Stimulated activated CD8-positive, alpha-beta memory T cell treated with anti-CD3 and anti-CD28 coated beads, Interleukin-4, amount 100 ng/mL, for 4 hours (primary cell): ENCODE measurements at regions not wholly inside any gene's neighbourhood (a gene's known extent, or its start where the extent isn't known, plus 50 kb on each side); places are given as distances from the start of the nearest gene placed in this dataset.
"Not testable (repeated sequence)": the region's sequence is repeated elsewhere in the genome, so short reads cannot be mapped to it uniquely, and the experiment has no call there.

ENCODE experiments used
- DNase-seq, 2 donors: peaks; one replicate each; pipeline ENCODE4 v3.0.0-alpha.2; 2020; ENCODE audit warnings: low read depth in 2 of 2, low spot score in 1 of 2

- no peak for DNase-seq
These were observed 333.1 kb upstream of the KLF3 start for GRCh38 chr4:38330936-38331335.

GRCh38 chr4:38332699-38333098 lies 331.3 kb upstream of the KLF3 start:
- DNase-seq, result no peak

GRCh38 chr4:38333219-38333618 lies 330.8 kb upstream of the KLF3 start:
- no peak for DNase-seq

- DNase-seq, result no peak
These were observed 329.2 kb upstream of the KLF3 start for GRCh38 chr4:38334791-38335190.

DNA sequence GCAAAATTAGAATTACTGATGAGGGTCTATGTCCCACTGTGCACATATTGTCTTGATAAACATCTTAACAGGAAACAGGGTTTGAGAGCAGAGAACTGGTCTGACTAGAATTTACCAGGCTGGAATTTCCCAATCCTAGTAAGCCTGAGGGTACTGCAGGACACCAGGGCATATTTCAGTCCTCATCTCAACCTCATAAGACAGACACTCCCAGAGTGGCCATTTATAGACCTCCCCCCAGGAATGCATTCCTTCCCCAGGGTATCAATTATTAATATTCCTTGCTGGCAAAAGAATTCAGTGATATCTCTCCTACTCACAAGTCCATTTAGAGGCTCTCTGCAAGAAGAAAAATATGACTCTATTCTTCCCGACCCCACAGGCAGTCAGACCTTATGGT lies 325.1 kb upstream of the KLF3 start:
- not testable (repeated sequence) for DNase-seq

DNA sequence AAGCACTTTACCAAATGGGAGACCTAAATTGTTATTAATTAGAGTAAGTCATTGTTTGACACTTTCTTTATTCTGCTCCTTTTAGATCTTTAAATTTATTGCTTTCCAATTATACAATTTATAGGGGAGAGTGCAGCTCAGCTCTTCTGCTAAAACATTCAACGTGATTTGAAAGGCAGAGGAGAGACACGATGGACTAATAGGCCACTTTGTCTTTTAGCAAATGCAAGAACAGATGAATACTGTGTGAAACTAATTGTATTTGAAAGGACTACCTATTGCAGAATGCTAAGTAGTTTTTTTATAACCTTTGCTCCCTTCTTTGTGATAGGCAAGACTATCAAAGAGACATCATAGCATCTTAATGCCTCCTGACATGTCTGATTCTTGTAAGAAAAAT lies 320.4 kb upstream of the KLF3 start:
- DNase-seq, result no peak

DNA sequence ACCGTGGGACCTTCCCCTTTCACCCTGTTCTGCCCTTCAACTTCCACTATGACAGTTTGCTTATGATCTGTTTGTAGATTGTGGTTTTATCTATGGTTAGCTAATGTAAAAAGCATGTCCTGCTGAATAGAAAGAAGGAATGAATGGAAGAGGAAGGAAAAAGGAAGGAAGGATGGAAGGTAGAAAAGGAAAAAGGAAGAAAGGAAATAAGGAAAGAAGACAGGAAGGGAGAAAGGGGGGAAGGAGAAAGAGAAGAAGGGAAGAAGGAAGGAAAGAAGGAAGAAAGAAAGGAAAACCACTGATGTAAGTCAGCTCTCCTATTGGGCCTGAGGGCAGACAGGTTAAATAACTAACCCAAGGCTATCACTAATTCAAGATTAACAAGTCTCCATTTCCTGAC lies 319.1 kb upstream of the KLF3 start:
- DNase-seq, result no peak

DNA sequence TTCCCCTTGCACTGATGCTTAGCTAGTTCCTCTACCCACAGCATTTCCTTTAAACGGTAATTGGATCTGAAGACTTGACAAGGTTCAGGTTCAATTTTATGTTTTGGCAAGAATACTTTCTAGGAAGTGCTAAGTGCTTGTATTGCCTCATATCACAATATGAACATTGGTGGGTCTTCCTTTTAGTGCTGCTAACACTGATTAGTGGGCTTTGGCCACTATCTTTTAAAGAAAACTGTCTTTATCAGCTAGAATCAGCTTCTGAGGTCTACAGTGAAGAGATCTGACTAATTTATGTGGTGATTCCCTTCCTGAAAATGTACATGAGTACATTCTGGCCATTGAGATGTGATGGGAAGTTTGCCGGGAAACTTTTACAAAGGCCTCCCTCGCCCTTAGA lies 316.7 kb upstream of the KLF3 start:
- DNase-seq, result no peak

GRCh38 chr4:38354421-38354820 lies 309.6 kb upstream of the KLF3 start:
- DNase-seq, result no peak

GRCh38 chr4:38354872-38355271 lies 309.1 kb upstream of the KLF3 start:
- no peak for DNase-seq

DNA sequence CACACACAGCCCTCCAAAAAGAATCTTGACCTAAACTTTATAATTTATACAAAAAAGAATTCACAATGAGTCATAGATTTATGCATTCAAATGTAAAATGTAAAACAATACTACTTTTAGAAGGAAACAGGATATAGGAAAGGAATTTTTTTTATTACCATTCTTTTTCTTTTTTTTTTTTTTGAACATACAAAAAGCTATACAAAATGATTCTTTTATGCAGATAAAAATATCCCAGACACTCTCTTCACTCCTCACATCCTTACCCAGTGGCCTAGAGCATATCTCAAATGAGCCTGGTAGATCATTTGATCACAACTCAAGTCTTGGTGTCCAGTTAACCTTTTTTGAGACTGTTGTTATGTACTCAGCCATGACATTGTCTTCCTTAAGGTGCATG lies 307.3 kb upstream of the KLF3 start:
- no peak for DNase-seq

DNA sequence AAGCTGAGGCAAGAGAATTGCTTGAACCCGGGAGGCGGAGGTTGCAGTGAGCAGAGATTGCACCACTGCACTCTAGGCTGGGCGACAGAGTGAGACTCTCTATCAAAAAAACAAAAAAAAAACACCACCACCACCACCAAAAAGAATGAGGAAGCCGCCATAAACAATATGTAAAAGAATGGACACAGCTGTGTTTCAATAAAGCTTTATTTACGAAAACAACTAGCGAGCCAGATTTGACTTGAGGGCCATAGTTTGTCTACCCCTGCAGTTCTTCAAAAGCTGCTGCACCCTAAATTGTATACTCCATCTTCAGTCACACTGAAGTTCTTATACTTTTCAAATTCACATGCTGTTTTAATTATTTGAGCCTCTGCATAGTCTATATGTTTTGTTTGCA lies 306.5 kb upstream of the KLF3 start:
- DNase-seq, result no peak

GRCh38 chr4:38359113-38359512 lies 304.9 kb upstream of the KLF3 start:
- DNase-seq, result no peak

DNA sequence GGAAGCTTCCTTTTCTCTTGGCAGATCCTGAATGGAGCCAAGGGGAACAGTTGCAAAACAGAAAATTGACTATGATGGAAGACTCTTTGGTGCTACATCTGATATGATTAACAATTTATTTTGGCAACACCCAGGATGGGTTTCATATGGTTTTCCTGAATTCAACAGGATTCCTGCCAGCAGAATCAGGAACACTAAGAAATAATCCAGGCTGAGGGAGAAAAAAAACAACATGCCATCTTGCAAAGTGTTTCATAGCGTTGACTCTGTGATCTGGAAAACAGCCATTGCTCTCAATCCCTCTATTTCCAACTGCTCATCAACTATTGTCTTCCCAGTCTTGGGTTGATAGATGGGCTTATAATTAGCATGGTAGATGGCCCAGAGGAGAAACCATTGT lies 303.8 kb upstream of the KLF3 start:
- no peak for DNase-seq

GRCh38 chr4:38364383-38364963 lies 299.5 kb upstream of the KLF3 start:
- no peak for DNase-seq

DNA sequence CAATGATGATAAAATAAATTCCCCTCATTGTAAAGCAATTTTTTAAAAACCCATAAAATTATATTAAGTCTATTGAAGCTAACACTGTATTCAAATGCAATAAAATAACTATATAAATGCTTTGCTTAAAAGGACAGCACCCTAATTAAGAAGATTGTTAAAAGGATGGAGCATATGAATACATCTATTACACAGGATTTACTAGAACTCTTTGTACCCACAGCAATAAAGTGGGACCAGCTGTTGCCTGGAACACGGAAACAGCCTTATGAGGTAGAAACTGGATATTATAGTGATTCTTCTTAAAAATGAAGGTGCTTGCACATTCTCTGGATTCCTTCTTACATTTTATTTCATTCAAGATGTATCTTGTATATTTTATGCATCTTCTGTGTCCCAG lies 298.7 kb upstream of the KLF3 start:
- no peak for DNase-seq

DNA sequence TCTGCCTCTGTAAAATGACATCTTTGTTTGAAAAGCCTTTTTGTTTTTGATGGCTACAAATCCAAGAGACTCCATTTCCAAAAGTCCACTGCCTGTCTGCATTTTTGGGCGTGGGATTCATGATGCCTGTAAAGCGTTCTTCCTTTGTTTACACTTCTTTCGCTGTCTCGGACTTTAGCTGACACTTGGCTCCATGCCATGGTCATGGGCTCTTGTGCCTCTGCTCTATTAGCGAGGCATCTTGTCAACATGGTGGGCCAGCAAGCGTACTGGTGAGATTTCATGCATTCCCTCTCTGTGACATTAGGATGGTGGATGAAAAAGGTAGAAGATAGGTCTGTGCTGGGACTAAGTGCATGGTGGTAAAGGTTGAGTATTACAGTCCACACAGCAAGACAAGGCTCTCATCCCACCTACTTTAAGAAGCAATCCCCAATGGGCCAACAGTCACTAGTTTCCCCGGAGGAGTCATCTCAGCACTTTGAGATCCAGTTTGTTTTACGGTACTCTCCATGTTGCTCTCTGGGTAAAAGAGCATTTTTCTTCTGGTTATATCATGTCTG lies 298.2 kb upstream of the KLF3 start:
- no peak for DNase-seq

DNA sequence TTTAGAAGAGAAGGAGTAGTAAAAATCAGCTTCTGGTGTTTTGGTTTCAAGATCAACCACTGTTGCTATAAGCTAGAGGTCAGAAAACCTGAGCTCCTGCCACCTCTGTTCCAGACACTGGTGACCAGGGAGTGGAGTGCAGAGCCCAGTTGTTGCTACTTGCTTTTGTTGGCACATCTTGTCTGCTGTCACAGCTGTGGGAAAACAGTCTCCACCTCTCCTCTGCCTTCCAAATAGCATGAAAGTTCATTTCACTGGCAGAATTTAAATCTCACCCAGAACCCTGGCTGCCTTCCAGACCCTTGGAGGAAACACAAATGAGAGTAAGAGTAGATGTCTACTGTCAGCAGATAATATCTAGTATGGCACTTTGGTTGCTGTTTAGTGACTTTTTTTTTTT lies 297.5 kb upstream of the KLF3 start:
- no peak for DNase-seq

- no peak for DNase-seq
These were observed 297.0 kb upstream of the KLF3 start for GRCh38 chr4:38366997-38367396.

- DNase-seq, result no peak
These were observed 296.3 kb upstream of the KLF3 start for GRCh38 chr4:38367642-38368174.

DNA sequence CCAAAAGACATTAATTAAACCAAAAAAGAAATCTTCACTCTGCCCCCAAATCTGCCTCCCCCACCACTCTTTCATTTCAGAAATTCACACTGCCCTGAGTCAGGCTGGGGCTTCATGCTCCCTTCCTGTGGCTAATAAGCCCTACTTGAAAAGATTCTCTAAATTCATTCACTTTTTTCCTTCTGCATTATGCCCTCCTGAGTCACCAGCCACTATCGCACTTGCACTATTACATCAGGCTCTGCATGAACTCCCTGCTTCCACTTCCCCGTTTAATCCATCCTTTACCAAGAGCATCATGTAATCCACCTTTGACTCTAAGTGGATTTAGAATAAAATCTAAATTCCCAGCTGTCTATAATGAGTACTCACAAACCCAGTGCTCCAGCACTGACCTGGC lies 295.4 kb upstream of the KLF3 start:
- no peak for DNase-seq

DNA sequence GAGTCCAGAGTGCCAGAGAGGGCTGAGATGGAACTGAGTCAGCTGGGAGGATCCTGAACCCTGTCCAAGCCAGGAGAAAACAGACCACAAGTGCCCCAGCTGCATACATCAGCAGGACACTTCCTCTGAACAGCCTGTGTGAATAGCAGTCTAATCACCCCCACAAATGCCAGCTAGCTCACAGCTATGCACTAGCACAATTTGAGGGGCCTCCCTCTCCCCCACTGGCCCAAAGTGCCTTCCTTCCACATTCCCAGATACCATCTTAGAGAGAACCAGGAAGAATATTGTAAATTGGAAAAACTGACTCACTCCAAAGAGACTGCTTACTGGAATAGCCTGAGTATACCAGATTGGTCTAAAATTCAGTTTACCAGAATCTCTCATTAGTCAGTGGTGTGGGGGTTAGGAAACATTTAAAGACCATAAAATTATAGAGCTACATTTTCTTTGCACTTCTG lies 292.6 kb upstream of the KLF3 start:
- DNase-seq, result no peak

- no peak for DNase-seq
These were observed 290.6 kb upstream of the KLF3 start for GRCh38 chr4:38373375-38373774.
